A673 (cell line): ENCODE measurements at regions not wholly inside any gene's neighbourhood (a gene's known extent, or its start where the extent isn't known, plus 50 kb on each side); places are given as distances from the start of the nearest gene placed in this dataset.

Experiments used
- CTCF ChIP-seq: fragments of 300-800, 200-600 bp; sonication (generic); conservative IDR thresholded peaks from 2 replicates; pipeline ENCODE4 v1.5.1; 2017; ENCODE audit warnings: low read depth, mild to moderate bottlenecking, antibody characterized with exemption, low read length, moderate library complexity, mixed read lengths
- EZH2 ChIP-seq: fragments of 200-600 bp; sonication (generic); IDR thresholded peaks from 2 replicates; pipeline ENCODE4 v1.6.1; 2017; ENCODE audit warnings: borderline replicate concordance, low read depth, mild to moderate bottlenecking, mixed read lengths, antibody characterized with exemption, low read length; ENCODE audit not compliant: poor library complexity, severe bottlenecking

- TF ChIP-seq EZH2 (no peak), CTCF (no peak)
Measured at GRCh38 chr12:75840994-75841355, 190.6 kb downstream of the PHLDA1 start.
